SH-SY5Y (cell line): ENCODE measurements at regions not wholly inside any gene's neighbourhood (a gene's known extent, or its start where the extent isn't known, plus 50 kb on each side); places are given as distances from the start of the nearest gene placed in this dataset.

Source experiments
- GATA2 ChIP-seq: IDR thresholded peaks from 2 replicates; pipeline ENCODE4 v1.6.1; 2011; ENCODE audit warnings: mild to moderate bottlenecking, low read depth, low read length
- GATA3 ChIP-seq: IDR thresholded peaks from 2 replicates; pipeline ENCODE4 v1.6.1; 2011; ENCODE audit warnings: low read depth, mild to moderate bottlenecking, low read length, moderate library complexity

DNA sequence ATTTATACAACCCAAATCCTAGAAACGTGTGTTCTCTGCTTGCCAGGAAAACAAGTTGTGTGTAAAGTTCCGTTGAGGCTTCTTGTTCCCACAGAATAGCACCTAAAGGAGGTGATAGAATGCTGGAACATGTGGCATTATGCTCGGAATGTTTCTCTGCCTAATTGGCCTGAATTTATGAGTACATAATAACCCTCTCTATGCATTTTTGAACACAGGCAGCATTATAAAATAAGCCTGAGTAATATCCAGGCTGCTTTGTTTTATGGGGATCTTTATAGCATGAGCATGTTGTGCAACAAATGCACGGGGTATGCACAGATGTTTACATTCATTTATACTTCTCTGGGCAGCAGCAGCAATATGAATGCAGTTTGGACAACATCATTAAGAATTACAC lies 385.7 kb downstream of the MBD2 start:
- TF ChIP-seq GATA3 = no peak
- no peak for TF ChIP-seq GATA2

DNA sequence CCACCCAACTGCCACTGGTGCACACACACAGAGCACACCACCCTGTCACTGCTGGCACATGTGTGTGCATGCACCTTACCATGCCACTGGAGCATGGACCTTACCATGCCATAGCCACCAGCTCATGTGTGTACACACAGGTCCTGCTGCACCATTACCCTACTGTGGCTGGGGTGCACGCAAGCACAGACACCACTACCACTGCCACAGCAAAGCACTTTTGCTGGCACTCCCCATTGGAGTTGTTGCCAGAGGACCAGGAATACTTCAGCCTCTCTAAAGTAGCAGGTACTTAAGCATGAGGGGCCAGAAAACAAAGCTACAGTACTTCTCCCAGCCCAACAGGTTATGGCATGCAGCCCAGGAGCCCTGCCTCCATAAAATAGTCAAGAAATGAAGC lies 404.8 kb downstream of the MBD2 start:
- TF ChIP-seq GATA3 = no peak
- TF ChIP-seq GATA2 = no peak

DNA sequence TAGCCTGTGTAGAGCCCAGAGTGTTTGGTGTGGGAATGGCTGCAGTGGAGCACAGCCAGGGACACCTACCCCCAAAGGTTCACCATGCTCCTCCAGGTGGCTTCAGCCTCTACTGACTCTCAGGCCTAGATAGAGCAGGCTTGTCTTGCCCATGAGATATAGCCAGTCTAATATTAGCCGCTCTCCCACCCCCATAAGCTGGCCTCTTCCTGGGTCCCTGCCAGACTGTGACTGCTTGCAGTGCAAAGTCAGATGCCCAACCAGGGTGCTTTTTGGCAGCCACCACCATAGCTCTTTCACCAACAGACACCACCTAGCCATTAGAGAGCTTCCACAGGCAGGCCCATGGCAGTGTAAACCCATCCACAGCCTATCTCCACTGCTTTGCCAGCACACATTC lies 405.3 kb downstream of the MBD2 start:
- no peak for TF ChIP-seq GATA2
- TF ChIP-seq GATA3 = no peak

DNA sequence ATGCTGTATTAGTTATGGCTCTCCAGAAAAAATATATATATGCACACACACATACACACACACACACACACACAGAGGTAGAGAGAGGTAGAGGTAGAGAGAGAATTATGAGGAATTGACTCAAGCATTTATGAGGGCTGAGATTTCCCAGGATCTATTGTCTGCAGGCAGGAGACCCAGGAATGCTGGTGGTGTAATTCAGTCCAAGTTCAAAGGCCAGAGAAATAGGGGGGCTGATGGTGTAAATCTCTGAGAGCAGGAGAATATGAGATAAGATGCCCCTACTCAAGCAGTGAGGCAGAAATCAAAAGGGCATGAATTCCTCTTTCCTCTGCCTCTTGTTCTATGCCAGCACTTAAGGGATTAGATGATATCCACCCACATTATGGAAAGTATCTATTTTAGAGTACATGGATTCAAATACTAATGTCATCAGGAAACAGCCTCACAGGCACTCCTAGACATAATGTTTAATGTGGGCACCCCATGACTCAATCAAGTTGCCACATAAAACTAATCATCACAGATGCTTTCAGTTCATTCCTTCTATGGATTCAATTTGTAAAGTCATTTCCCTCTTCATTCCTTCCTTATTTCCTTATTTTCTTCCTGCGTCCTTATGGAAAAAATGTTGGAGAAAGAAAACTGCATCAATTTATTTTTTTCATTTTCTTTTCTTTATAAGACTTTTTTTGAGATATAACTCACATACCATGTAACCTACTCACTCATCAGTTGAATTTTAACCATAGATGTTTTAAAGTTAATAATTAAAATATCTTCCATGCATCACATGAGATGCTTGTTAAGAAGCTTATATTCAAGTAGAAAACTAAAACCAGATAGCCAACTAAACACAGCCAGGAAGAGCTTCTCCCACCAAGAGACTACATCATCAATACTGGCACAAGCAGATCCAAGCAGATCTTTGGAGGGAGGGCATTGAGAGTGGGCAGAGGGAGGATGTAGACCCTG lies 406.2 kb downstream of the MBD2 start:
- no peak for TF ChIP-seq GATA2
- TF ChIP-seq GATA3 = no peak

DNA sequence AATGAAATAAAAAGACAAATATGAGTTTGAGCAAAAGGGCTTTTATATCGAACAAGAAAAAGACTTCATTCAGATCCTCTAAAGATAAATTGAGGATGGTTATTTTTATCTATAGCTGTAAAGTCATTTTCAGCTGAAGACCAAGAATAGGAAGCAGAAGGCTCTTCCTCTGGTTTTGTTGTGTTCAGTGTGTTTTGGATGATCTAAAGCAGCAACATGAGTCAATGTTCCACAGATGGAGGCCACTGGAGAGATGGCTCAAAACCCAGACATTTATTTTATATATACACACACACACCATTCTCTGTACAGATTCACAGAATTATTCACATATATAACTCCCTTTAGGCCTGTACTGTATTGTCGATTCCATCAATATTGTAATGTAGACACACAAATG lies 424.3 kb downstream of the MBD2 start:
- no peak for TF ChIP-seq GATA3
- TF ChIP-seq GATA2 = no peak

DNA sequence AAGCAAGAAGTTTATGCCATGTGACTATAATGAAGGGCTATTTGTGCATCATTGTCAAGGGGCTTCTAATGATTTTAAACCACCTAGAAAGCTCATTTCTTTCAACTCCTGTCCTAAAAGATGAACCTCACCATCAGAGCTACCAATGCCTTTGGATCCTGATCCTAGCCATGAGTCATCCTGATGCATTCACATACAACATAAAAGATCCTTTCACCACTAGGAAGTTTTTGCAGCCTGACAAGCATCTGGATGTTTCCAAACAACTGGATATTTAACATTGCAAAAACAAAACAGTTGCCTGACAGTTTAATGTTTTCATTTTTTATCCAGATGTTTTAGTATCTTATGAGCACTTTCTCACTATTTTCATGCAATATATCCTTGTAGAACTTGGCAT lies 425.3 kb downstream of the MBD2 start:
- no peak for TF ChIP-seq GATA3
- no peak for TF ChIP-seq GATA2

DNA sequence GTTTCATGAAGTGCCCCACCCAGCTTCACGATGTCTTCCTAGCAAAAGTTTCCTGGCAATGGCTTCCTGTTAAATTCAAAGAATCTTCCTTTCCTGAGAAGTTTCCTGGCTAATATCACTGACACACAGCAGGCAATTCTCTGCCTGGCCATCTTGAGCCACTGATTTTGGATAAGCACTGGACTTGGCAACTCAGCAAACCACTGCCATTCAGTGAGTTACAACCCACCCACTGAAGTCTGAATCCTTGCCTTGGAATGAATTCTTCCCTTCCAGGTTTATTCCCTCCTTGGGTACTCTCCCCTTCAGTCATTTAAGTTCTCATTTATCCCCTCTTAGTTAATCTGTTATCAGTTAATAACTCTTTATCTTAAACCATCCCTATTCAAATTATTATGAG lies 426.0 kb downstream of the MBD2 start:
- TF ChIP-seq GATA3 (no peak), GATA2 (no peak)

DNA sequence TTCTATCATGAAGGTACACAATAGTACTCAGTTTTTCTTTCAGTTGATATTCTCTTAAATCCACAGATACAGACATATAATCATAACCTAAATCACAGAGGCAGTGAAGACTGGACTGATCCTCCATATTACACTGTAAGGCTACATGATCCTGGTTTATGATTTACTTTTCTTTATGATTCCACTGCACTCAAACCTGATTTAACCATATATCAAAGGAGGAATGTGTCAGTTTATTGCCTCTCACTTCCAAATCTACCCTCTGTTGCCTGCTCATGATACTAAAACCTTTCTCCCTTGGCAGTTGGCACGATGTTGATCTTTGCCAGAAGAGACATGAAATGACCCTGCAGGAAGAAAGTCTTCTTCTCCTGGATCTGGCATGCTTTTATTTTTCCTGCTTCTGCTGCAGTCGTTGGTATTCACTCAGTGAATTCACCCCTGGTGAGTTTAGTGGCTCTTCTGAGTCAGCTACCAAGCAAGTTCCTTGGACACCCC lies 426.4 kb downstream of the MBD2 start:
- TF ChIP-seq GATA2 (no peak), GATA3 (no peak)

DNA sequence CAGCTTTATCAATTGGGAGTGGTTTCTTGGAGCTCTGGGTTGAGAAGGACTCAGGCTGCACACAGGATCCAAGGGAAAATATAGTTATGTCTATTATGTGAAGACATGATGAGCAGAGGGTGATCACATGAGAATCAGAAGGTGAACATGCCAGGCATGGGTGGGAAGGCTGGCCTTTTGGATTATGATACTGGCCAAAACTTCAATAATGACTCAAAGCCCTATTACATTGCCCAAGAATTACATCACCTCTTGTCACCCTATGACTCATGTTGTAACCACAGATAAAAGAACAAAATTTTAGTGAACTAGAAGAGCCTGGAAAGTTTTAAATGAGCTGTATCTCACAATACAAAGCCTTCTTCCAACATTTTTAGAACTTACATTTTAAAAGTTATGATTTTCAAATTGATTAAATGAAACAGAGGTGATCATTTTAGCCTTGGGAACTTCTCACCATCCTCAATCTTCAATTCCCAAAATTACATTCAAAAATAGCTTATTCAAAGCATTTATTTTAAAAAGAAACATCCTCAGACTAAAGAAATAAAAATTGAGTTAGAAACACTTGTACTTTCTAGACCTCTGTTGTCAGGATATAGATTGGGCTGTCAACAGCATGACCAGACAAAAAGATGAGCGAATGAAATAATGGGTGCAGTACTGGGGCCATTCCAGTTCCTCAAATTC lies 428.3 kb downstream of the MBD2 start:
- TF ChIP-seq GATA2 (no peak), GATA3 (no peak)

DNA sequence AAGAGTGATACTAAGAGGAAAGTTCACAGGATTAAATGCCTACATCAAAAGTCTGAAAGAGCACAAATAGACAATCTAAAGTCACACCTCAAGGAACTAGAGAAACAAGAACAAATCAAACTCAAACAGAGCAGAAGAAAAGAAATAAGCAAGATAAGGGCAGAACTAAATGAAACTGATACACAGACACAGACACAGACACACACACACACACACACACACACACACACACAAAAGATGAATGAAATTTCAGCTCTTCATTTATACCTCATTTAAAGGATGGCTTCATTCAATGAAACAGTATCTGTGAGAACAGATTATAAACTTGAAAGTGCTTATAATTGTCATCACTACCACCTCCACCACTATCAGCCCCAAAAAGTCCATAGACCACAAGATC lies 428.9 kb downstream of the MBD2 start:
- TF ChIP-seq GATA2 (no peak), GATA3 (no peak)

DNA sequence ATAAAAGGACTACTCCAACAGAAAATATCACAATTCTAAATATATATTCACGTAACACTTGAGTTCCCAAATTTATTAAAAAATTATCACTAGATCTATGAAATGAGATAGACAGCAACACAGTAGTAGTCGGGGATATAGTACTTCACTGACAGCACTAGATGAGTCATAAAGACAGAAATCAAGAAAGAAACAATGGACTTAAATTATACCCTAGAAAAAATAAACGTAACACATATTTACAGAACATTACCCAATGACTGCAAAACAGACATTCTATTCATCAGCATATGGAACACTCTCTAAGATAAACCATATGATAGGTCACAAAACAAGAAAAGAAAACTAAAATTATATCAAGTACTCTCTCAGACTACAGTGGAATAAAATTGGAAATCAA lies 429.4 kb downstream of the MBD2 start:
- TF ChIP-seq GATA3 = no peak
- TF ChIP-seq GATA2 = no peak

DNA sequence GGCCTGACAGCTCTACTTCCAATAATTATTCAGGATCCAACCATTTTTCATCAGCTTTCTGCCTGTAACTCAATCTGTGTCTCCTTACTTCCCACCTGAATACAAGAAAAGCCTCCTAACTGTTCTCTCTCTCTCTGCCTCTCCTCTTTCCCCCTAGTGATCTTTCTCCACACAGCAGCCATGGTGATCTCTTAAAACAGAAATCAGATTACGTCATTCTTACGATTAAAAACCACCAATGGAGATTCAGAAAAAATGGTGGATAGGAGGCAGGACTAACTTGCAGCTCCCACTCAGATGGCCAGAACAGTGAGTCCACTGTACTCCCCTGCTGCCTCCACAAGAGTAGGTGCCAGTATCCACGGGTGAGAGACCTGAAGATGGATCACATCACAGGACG lies 431.7 kb downstream of the MBD2 start:
- no peak for TF ChIP-seq GATA3
- TF ChIP-seq GATA2 = no peak

DNA sequence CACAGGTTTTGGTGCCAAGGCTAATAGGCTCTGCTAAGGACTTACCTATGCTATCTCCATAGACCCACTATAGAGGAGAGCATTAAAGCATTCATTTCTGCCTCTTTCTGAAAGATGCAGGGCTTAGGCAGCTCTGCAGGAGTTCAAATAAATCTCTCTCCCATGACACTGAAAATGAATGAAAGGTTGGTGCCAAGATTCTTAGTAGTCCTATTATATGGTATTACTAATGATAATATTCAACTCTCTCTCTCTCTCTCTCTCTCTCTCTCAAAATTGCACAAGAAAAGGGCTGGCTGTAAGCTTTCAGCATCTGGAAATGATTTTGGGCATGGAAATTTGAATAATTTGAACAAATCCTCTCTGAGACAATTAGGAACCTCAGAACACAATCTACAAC lies 433.7 kb downstream of the MBD2 start:
- no peak for TF ChIP-seq GATA2

DNA sequence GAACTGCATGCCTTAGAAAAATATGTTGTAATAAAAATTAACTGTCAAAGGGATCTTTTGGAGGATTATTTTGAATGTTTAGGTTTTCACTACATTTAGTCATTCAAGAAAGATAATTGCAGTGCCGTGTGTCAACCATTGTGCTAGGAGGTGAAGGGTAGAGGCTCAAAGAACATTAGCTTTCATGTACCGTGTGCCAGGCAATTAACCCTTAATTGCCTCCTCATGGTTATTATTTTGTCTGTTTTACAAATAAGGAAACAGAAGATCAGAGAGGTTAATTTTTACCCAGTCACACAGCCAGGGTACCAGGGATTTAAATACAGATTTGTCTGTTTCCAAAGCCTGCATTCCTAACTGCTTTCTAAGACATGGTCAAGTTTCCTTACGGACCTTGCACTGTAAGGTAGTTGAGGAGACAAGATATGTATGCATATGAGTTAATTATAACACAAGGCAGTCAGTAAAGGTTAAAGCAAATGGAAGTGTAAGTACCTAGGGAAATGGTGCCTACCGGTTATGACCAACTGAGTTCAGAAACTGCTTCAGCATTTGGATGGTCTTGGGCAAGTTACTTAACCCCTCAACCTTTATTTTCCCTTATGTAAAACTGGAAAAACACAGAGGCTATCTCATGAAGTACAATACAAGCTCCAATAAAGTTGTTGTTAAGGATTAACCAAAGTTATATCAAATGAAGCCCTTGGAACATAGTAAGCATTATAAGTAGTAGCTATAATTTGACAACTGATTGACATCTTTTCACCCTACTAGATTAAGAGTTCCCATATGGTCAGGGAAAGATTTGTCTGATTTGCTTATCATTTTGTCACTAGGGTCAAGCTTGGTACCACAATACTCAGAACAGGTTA lies 434.9 kb downstream of the MBD2 start:
- no peak for TF ChIP-seq GATA2
- no peak for TF ChIP-seq GATA3

DNA sequence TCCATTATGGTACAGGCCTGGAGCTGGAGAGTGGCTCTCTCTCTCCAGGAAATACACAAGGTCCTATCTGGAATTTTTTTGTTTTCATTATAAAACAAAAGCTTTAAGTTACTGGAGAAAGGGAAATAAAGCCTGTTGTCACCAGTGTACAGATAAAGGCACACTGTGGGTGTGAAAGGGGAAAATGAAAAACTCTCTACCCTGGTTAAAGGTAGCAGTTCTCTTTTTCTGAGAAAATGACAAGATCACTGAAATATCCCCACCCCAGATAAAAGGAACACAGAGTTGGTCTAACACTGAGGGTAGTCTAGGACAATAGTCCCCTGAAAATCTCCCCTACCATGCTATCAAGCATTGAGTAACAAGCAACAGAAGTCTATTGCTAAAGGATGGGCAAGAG lies 438.7 kb downstream of the MBD2 start:
- TF ChIP-seq GATA2 (no peak), GATA3 (no peak)
